HCT116 (cell line): ENCODE measurements at regions not wholly inside any gene's neighbourhood (a gene's known extent, or its start where the extent isn't known, plus 50 kb on each side); places are given as distances from the start of the nearest gene placed in this dataset.

Experiments
- ATF3 ChIP-seq: IDR thresholded peaks from 2 replicates; pipeline ENCODE4 v1.6.1; 2012
- CTCF ChIP-seq, 3 experiments: fragments of 200-600 bp in 1 of 3; sonication (generic) in 1 of 3; IDR thresholded peaks in 2 of 3; conservative IDR thresholded peaks in 1 of 3; 2 replicates each; pipeline ENCODE4 v1.5.1; 2012 to 2017; ENCODE audit warnings: low read depth in 2 of 3, low read length in 2 of 3, antibody characterized with exemption in 1 of 3, borderline replicate concordance in 1 of 3, control low read depth in 1 of 3, mild to moderate bottlenecking in 1 of 3, mixed read lengths in 1 of 3, mixed run types in 1 of 3, moderate library complexity in 1 of 3; ENCODE audit not compliant: insufficient read depth in 1 of 3
- EGR1 ChIP-seq: IDR thresholded peaks from 2 replicates; pipeline ENCODE4 v1.6.1; 2012; ENCODE audit warnings: low read depth
- ELF1 ChIP-seq: IDR thresholded peaks from 2 replicates; pipeline ENCODE4 v1.6.1; 2012; ENCODE audit warnings: low read depth, borderline replicate concordance
- EZH2 ChIP-seq: fragments of 200-600 bp; sonication (generic); IDR thresholded peaks from 2 replicates; pipeline ENCODE4 v1.6.1; 2017; ENCODE audit warnings: antibody characterized with exemption, mixed run types
- EZH2phosphoT487 ChIP-seq: fragments of 200-600 bp; IDR thresholded peaks from 2 replicates; pipeline ENCODE4 v1.6.1; 2018; ENCODE audit warnings: antibody characterized with exemption, borderline replicate concordance
- JUND ChIP-seq: IDR thresholded peaks from 2 replicates; pipeline ENCODE4 v1.6.1; 2012
- MAX ChIP-seq: IDR thresholded peaks from 2 replicates; pipeline ENCODE4 v1.6.1; 2012
- POLR2A ChIP-seq: IDR thresholded peaks from 2 replicates; pipeline ENCODE4 v1.7.0; 2011; ENCODE audit warnings: borderline replicate concordance; ENCODE audit not compliant: insufficient read depth, insufficient read length; ENCODE audit errors: extremely low read depth
- POLR2AphosphoS5 ChIP-seq: IDR thresholded peaks from 2 replicates; pipeline ENCODE4 v1.6.1; 2011; ENCODE audit warnings: mild to moderate bottlenecking, low read depth, low read length, moderate library complexity
- RAD21 ChIP-seq: IDR thresholded peaks from 2 replicates; pipeline ENCODE4 v1.6.1; 2012; ENCODE audit warnings: low read depth, mild to moderate bottlenecking
- YY1 ChIP-seq: IDR thresholded peaks from 2 replicates; pipeline ENCODE4 v1.6.1; 2011; ENCODE audit warnings: low read length, low read depth, moderate library complexity, mild to moderate bottlenecking; ENCODE audit not compliant: insufficient replicate concordance; ENCODE audit errors: extremely low read depth
- ZNF274 ChIP-seq: fragments of 200-500 bp; sonication (Bioruptor generic); IDR thresholded peaks from 2 replicates; pipeline ENCODE4 v1.6.1; 2014; ENCODE audit warnings: mild to moderate bottlenecking, low read depth, low read length, inconsistent platforms

GRCh38 chr15:81923561-81924350 lies 122.1 kb downstream of the MEX3B start:
- no peak for TF ChIP-seq CTCF (IDR thresholded peaks at IDR 0.05 in 2 of 3, conservative IDR thresholded peaks at IDR 0.05 in 1 of 3; ENCODE audit: borderline replicate concordance in 1 of 3, insufficient read depth in 1 of 3, low read depth in 2 of 3, low read length in 2 of 3)
- no peak for TF ChIP-seq ELF1
- no peak for TF ChIP-seq POLR2A
- TF ChIP-seq EZH2, result no peak
- no peak for TF ChIP-seq MAX
- TF ChIP-seq POLR2AphosphoS5, result no peak
- TF ChIP-seq JUND, result no peak
- TF ChIP-seq ZNF274, result no peak
- TF ChIP-seq ATF3, result no peak
- no peak for TF ChIP-seq YY1
- TF ChIP-seq EZH2phosphoT487, result no peak
- no peak for TF ChIP-seq EGR1
- TF ChIP-seq RAD21, result no peak
